ENCODE measurements at regions not wholly inside any gene's neighbourhood (a gene's known extent, or its start where the extent isn't known, plus 50 kb on each side); places are given as distances from the start of the nearest gene placed in this dataset.

DNA sequence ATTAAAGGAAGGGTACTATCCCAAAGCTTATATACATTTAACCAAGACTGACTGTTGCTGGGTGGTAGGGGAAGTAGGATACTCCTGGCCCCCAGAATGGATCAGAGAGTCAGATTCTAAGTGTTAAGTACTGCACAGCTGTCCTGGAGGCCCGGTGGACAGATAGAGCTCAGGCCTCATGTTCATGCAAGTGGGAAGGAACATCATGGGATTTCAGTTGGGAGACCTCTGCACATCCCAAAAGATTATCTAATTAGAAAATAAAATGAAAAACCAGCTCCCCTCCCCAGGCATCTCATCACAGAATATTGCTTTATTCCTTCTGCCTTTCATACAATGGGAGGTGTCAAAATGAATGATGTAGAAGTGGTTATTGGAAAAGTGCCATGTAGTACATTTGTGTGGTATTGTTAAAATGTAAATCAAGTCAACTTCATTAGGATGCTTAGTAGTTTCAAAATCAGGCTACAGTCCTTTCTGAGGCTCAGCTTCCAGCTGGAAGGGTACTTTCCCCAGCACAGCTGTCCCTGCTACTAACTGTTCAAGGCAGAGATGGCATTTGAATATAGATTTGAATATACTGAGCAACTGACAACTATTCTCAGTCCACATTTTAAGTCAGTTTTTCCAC is 82.9 kb downstream of the SLC35B3 start:
- TF ChIP-seq POLR2AphosphoS5 (IDR thresholded peaks at IDR 0.05; ENCODE audit: low read depth, low read length) (no peak), POLR2A (IDR thresholded peaks at IDR 0.05; ENCODE audit: low read depth, low read length) (no peak), TAF1 (IDR thresholded peaks at IDR 0.05; ENCODE audit: low read depth, low read length) (no peak), SPI1 (IDR thresholded peaks at IDR 0.05; ENCODE audit: low read depth, low read length) (no peak), POU2F2 (IDR thresholded peaks at IDR 0.05; ENCODE audit: low read depth, low read length) (no peak), PAX5 (IDR thresholded peaks at IDR 0.05; ENCODE audit: insufficient read depth, low read length, severe bottlenecking) (no peak)
